Hematopoietic multipotent progenitor cell treated with erythropoietin and hydrocortisone succinate and interleukin-3 and kit ligand, for 4 days (in vitro differentiated cells): ENCODE measurements at regions not wholly inside any gene's neighbourhood (a gene's known extent, or its start where the extent isn't known, plus 50 kb on each side); places are given as distances from the start of the nearest gene placed in this dataset.

Experiments
- DNase-seq: peaks from one replicate; pipeline ENCODE4 v3.0.0-alpha.2; 2015

- DNase-seq = no peak
Measured at GRCh38 chr2:78035804-78036203, 513.6 kb upstream of the LRRTM4 start.

DNA sequence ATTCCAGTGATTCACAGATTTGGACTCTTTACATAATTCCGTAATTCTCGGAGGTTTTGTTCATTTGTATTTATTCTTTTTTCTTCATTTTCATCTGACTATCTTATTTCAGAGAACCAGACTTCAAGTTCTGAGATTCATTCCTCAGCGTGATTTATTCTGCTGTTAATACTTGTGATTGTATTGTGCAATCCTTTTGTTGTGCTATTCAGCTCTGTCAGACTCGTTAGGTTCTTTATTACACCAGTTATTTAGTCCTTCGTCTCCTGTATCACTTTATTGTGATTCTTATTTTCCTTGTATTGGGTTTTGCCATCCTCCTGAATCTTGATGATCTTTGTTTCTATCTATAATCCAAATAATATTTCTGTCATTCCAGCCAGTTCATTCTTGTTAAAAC, 529.3 kb upstream of the LRRTM4 start:
- DNase-seq = no peak

- no peak for DNase-seq
Measured at GRCh38 chr2:78056976-78057375, 534.8 kb upstream of the LRRTM4 start.

DNA sequence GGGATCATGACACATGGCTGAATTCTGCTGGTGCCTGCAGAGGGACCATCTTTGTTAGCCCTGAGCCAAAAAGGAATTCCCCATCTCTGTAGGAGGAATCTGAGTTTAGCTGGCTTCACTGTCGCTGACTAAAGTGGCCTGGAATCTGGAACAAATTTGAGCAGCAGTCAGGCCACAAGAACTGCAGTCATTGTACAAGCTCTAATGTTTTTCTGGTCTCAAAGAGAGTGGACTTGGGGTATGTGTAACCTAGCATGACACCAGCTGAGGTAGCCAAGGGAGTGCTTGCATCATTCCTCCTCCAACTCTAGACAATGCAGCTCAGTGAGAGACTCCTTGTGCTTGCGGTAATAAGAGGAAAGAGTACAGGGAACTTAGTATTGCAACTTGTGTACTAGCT, 539.1 kb upstream of the LRRTM4 start:
- DNase-seq = no peak

GRCh38 chr2:78061732-78062131, 539.6 kb upstream of the LRRTM4 start:
- DNase-seq = no peak

GRCh38 chr2:78063246-78064020, 541.3 kb upstream of the LRRTM4 start:
- no peak for DNase-seq

DNA sequence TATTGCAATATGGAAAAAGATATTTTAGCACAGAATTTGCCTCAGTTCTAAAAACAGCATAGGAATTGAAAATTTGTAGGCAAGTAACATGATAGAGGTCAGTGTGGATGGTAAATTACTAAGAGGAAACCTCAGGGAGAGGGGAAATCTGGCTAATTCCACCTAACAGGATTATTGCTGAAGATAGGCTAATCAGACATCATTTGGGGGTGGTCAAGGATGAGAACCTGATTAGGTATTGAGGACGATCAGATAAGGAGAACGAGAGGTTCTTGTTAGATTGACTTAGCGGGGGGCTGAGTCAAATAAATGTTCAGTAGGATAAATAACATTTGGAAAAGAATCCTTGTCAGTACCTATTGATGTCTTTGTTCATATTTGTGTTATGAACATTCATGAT, 543.2 kb upstream of the LRRTM4 start:
- no peak for DNase-seq

GRCh38 chr2:78068808-78069207, 546.6 kb upstream of the LRRTM4 start:
- DNase-seq = no peak

GRCh38 chr2:78070693-78071092, 548.5 kb upstream of the LRRTM4 start:
- no peak for DNase-seq

GRCh38 chr2:78077633-78078032, 555.5 kb upstream of the LRRTM4 start:
- DNase-seq = no peak

GRCh38 chr2:78082555-78082954, 560.4 kb upstream of the LRRTM4 start:
- DNase-seq = no peak

DNA sequence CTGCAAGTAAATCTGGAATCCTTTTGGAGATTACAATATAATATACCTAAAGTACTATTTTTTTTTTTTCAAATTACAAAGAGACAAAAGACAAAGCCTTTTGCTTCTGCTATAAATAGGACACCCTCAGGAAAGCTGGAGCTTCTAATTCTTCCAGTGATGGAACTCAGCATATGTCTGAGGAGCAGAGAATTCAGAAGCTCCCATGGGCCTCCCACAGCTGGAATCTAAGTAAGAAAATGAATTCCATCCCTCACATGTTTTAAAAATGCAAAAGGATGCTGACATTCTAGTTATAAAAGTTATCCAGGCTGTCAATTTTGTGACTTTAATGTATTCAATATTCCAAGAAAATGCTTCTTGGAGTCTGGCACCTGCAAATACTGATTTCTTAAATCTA, 571.3 kb upstream of the LRRTM4 start:
- DNase-seq = no peak

GRCh38 chr2:78109272-78109671, 587.1 kb upstream of the LRRTM4 start:
- no peak for DNase-seq

- no peak for DNase-seq
Measured at GRCh38 chr2:78115291-78115690, 593.1 kb upstream of the LRRTM4 start.

- DNase-seq = no peak
Measured at GRCh38 chr2:78118037-78118436, 595.9 kb upstream of the LRRTM4 start.

DNA sequence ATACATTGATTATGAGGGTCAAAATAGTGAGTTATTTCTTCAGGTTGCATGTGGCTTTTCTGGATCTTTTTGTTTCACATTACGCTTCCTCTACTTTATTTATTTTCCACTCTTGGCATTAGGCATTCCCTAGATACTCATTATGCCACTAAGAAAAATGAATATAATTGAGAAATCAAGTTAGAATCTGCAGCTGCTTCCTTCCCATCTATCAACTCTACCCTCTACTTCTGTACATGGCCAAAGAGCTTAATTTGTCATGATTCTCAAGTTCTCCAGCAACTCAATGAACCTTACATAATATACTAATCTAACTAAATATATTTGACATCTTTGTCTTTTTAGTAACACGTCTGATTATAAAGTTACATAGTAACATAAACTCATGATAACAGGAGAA, 598.1 kb upstream of the LRRTM4 start:
- DNase-seq = no peak

DNA sequence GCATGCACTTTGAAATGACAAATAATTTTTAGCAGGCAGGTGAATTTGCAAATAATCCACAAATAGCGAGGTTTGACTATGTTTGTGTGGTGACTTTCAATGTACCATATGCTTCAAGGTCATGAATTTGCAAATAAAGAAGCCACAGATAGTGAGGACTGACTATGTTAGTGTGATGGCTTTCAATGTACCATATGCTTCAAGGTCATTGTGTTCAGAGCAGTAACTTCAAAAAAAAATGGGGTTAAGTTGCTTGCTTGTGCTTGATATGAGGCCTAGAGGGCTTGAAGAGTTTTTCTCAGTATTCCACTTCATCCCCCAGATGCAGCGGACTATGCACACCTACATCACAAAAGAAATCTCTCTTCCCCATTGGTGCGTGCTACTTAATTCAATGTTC, 602.9 kb upstream of the LRRTM4 start:
- no peak for DNase-seq

- DNase-seq = no peak
Measured at GRCh38 chr2:78127424-78127823, 605.2 kb upstream of the LRRTM4 start.

- DNase-seq = no peak
Measured at GRCh38 chr2:78132391-78133370, 610.5 kb upstream of the LRRTM4 start.

DNA sequence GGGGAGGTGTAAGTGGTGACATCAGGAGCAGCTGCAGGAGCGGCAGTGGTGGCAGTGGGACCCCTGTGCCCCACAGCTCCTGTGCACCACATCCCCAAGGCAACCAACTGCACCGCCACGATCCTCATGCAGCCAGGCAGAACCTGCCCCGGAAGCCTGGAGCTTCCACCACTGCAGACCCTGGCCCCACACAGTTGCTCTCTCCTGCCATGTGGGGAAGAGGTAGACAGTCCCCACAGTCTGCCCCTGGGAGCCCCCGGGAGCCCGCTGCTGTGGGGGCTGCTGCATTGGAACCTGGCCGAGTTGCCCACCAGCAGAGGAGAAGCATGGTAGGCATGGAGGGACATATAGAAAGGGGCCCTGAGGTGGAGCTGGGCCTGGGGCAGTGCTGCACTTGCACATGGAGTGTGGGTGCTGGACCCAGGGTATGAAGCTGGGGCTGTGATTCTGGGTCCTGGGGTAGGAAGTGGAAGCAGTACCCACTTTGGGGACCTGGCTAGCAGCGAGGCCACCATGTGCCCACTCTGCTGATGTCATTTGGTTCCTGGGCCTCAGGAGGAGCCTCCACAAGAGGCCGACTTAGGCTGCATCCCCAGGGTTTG, 623.3 kb upstream of the LRRTM4 start:
- no peak for DNase-seq

- DNase-seq = no peak
Measured at GRCh38 chr2:78145997-78146722, 624.0 kb upstream of the LRRTM4 start.

DNA sequence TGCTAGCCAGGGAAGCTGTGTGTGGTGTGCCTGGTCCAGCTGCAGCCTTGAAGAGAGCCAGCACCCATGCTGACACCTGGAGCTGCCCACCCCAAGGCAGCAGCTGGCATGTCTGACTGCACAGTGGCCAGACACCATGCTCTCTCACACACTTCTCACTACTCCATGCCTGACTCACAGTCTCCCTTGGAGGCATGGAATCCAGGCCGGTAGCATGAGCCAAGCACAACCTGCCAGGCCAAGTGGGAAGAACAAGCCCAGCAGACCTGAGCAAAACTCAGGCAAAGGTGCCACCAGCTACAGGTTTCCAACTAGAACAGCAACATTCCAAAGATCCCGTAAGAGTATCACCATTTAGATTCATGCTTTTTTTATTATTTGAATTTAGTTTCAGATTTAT, 625.3 kb upstream of the LRRTM4 start:
- no peak for DNase-seq

DNA sequence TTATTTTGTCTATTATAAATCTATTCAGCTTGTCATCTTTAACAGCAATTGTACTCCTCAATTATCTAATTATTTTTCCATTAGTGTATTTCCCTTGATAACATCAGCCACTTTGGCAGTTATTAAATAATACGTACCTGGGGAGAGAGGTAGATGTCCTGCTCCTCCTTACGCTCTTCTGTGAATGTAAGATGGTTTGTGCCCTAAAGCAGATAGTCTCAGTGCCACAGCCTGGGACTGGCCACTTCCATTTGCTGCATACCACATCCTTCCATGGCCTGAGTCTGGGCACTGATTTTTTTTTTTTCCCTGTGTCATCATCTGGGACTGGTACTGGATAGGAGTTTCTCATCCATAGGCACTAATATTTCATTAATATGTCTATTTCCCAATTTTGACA, 632.4 kb upstream of the LRRTM4 start:
- no peak for DNase-seq
